Kidney (tissue), 13 donors: ENCODE measurements at regions not wholly inside any gene's neighbourhood (a gene's known extent, or its start where the extent isn't known, plus 50 kb on each side); places are given as distances from the start of the nearest gene placed in this dataset.
A peak's percentile ranks its signal among the peaks of the same experiment; 100 is the strongest.

Source experiments
- DNase-seq, 5 donors: peaks; one replicate each; pipeline ENCODE4 v3.0.0-alpha.2; 2013 to 2020
- FAIRE-seq: peaks from 2 replicates; lab custom pipeline; 2012; peaks lifted over from hg19 to GRCh38; lab: Jason Lieb, UNC
- H3K27ac ChIP-seq, 2 donors: one replicate each; pipeline ENCODE4 v1.7.0; 2013; ENCODE audit warnings: low read depth in 2 of 2, low read length in 2 of 2, inconsistent platforms in 1 of 2
- H3K27me3 ChIP-seq: one replicate; pipeline ENCODE4 v1.7.1; 2013; ENCODE audit warnings: low read length, inconsistent platforms; ENCODE audit not compliant: control insufficient read depth, insufficient read depth
- H3K36me3 ChIP-seq, 3 donors: one replicate each; pipeline versions ENCODE4 v1.7.0 to v1.7.1; 2013; ENCODE audit warnings: low read length in 3 of 3, control low read depth in 1 of 3, inconsistent platforms in 1 of 3; ENCODE audit not compliant: insufficient read depth in 3 of 3, control insufficient read depth in 2 of 3
- H3K4me1 ChIP-seq, 3 donors: one replicate each; pipeline versions ENCODE4 v1.7.0 to v1.7.1; 2013; ENCODE audit warnings: low read length in 3 of 3, inconsistent platforms in 1 of 3, low read depth in 1 of 3; ENCODE audit not compliant: control insufficient read depth in 2 of 3, insufficient read depth in 2 of 3
- H3K4me3 ChIP-seq, 3 donors: one replicate each; pipeline versions ENCODE4 v1.7.0 to v1.8.1; 2013; ENCODE audit warnings: low read length in 3 of 3, control low read depth in 1 of 3, inconsistent platforms in 1 of 3
- H3K9ac ChIP-seq, 3 donors: one replicate each; pipeline versions ENCODE4 v1.7.0 to v1.7.1; 2013; ENCODE audit warnings: low read length in 3 of 3, control low read depth in 1 of 3, inconsistent platforms in 1 of 3
- H3K9me3 ChIP-seq, 3 donors: one replicate each; pipeline versions ENCODE4 v1.7.0 to v1.7.1; 2013; ENCODE audit warnings: low read length in 3 of 3, control low read depth in 1 of 3, inconsistent platforms in 1 of 3; ENCODE audit not compliant: control insufficient read depth in 2 of 3, insufficient read depth in 1 of 3
- intact Hi-C: fragments of 100-400 bp; cut with DNase I; formaldehyde crosslinking; loops from one replicate; pipeline ENCODE4 v1.11.1; 2022
- TF ChIP-seq, protein P1 (sequence below): IDR thresholded peaks from 3 replicates; pipeline ENCODE4 v1.5.1; 2012; ENCODE audit warnings: mild to moderate bottlenecking, moderate library complexity, borderline replicate concordance; ENCODE audit not compliant: insufficient read depth; ENCODE audit errors: extremely low read depth
- donor health status: control.
- donor health status: control.
- donor health status: control.
- donor health status: control.
- donor health status: control.
- donor health status: DM: yes; HTN: yes; CAD: no.
- donor health status: Normal renal cell carcinoma (clear cell type).

DNA sequence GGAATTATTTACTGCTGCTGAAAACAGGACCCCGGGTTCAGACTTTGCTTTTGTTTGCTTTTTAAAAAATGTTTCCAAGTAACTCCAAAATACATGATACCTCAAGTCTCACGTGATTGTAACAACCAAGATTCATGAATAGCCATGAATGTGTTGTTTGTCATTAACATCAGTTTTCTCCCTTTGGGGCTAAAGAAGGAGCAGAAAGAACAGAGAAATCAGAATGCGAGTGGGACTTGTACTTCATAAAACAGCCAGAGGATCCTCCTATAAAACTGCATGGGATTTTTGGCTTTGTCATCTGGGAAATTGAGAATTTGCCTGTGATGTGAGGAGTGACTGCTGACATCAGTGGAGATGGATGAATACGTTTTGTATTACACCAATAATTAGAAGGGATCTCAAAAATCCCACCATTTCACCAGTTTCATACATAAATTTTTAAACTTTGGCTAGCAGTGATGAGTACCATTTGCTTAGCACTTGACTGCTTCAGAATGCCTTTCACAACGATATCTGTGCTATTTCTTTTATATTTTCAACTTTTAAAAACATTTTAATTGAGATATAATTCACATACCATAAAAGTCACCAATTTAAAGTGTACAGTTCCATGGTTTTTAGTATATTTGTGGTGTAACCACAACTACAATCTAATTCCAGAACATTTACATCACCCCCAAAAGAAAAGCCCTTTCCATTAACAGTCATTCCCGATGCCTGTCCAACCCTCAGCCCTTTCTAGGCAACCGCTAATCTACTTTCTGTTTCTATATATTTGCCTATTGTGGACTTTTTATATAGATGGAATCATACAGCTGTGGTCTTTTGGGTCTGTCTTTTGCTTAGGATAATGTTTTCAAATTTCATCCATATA, 126.9 kb upstream of the ANKRD55 start:
- intact Hi-C loops: no loop called here
- peak overlapping the region in 1 of 3 donors; percentile 3 for H3K4me3 ChIP-seq
- H3K27ac ChIP-seq: peak overlapping the region; percentile 78 to 82

DNA sequence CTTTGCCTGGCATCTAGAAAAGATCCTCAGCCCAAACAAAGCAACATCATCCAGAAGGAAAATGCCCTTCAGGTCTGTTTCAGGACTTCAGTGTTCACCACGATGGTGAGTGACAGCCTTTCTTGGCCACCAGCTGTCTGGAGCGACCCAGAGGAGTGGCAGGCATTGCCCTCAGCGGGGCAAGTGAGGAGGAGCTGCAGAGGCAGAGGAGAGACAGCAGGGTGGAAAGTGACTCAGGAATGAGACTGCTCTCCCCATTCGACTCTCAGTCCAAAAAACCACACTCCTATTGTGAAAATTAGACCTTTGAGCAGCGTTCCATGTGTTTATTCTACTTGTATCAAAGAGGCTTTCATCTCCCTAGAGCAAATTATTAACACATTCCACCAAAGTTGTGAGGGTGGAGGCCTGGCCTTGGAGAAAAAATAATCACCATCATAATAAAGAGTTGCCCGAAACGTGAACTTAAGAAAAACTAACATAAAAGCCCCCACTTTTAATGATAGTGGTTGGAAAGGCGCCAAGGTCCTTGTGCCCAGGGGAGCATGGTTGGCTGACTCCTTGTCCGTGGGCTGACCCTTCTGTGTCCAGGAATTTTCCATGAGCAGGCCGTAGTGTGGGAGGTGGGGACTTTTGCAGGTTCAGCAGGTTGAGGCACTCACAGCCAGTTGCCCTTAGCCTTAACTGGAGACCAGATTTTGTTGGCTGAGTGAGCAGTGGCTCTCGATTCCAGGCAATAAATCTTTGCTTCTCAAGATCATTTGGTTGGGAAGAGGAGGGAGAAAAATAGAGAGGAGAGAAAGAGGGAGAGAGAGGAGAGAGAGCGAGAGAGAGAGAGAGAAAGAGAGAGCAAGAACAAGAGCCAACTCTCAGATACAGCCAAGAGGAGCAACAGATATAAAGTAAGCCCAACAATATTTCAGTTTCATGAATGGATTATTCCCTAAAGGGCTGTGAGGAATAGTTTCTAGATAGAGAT, 125.9 kb upstream of the ANKRD55 start:
- Histone ChIP-seq H3K27me3 (no peaks in the 10 kb centered on the region), H3K27ac (peak overlapping the region; percentile 88 to 91), H3K4me1 (peaks cover 12 to 42% (median 21%) of the 10 kb centered on the region in 3 donors), H3K9me3 (no peaks in the 10 kb centered on the region), H3K9ac (peak overlapping the region in 1 of 3 donors; percentile 16), H3K36me3 (no peaks in the 10 kb centered on the region), H3K4me3 (peak overlapping the region in 1 of 3 donors; percentile 24)
- peak; percentile 91 to 97 (median 93) for DNase-seq
- TF ChIP-seq, protein P1, sequence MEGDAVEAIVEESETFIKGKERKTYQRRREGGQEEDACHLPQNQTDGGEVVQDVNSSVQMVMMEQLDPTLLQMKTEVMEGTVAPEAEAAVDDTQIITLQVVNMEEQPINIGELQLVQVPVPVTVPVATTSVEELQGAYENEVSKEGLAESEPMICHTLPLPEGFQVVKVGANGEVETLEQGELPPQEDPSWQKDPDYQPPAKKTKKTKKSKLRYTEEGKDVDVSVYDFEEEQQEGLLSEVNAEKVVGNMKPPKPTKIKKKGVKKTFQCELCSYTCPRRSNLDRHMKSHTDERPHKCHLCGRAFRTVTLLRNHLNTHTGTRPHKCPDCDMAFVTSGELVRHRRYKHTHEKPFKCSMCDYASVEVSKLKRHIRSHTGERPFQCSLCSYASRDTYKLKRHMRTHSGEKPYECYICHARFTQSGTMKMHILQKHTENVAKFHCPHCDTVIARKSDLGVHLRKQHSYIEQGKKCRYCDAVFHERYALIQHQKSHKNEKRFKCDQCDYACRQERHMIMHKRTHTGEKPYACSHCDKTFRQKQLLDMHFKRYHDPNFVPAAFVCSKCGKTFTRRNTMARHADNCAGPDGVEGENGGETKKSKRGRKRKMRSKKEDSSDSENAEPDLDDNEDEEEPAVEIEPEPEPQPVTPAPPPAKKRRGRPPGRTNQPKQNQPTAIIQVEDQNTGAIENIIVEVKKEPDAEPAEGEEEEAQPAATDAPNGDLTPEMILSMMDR: no peak
- intact Hi-C loops: no loop called here
- peak; percentile 89 for FAIRE-seq

More for the DNA sequence above, 126.9 kb upstream of the ANKRD55 start:
- FAIRE-seq (no peak), DNase-seq (peak in 1 of 5 donors; percentile 53)
- Histone ChIP-seq H3K9me3 (no peaks in the 10 kb centered on the region), H3K36me3 (no peaks in the 10 kb centered on the region), H3K9ac (peak overlapping the region in 1 of 3 donors; percentile 8), H3K27me3 (no peaks in the 10 kb centered on the region), H3K4me1 (peaks cover 12 to 42% (median 21%) of the 10 kb centered on the region in 3 donors)
- TF ChIP-seq, protein P1: no peak

DNA sequence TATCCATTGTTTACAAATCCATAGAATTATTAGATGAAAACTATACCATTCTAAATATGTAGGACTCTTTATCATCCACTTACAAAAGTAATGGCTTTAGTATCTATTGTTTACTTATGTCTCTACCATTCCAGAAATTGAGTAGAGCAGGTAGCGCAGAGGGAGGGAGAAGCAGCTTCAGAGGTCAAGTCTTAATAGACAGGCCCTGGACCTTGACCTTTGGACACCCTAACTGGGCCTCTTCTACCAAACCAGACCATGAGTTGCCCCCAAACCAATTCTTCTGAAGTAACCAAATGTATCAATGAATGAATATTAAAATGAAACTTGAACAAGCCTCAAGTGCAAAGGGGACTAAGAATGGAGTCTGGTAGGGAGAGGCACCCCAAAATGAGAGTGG, 124.9 kb upstream of the ANKRD55 start:
- no peaks in the 10 kb centered on the region for H3K27me3 ChIP-seq
- H3K4me3 ChIP-seq: no peak overlapping the region
- no peak for FAIRE-seq
- no peak for DNase-seq
- peak overlapping the region in 1 of 3 donors; percentile 16 for H3K9ac ChIP-seq
- H3K4me1 ChIP-seq: peaks cover 12 to 44% (median 21%) of the 10 kb centered on the region in 3 donors
- TF ChIP-seq, protein P1: no peak
- intact Hi-C loops: no loop called here
- no peaks in the 10 kb centered on the region for H3K9me3 ChIP-seq
- no peaks in the 10 kb centered on the region for H3K36me3 ChIP-seq
- peak overlapping the region; percentile 88 to 91 for H3K27ac ChIP-seq
